Epithelial cell of proximal tubule (primary cell): ENCODE measurements at regions not wholly inside any gene's neighbourhood (a gene's known extent, or its start where the extent isn't known, plus 50 kb on each side); places are given as distances from the start of the nearest gene placed in this dataset.

Source experiments
- DNase-seq: peaks from one replicate; pipeline ENCODE4 v3.0.0-alpha.2; 2011; ENCODE audit warnings: low read depth
- H3K4me3 ChIP-seq: 2 replicates; pipeline ENCODE4 v1.5.1; 2011; ENCODE audit warnings: low read depth, mild to moderate bottlenecking, low read length
- TF ChIP-seq, protein P1 (sequence below): conservative IDR thresholded peaks from 2 replicates; pipeline ENCODE4 v1.5.1; 2012; ENCODE audit warnings: low read depth, mild to moderate bottlenecking, low read length

DNA sequence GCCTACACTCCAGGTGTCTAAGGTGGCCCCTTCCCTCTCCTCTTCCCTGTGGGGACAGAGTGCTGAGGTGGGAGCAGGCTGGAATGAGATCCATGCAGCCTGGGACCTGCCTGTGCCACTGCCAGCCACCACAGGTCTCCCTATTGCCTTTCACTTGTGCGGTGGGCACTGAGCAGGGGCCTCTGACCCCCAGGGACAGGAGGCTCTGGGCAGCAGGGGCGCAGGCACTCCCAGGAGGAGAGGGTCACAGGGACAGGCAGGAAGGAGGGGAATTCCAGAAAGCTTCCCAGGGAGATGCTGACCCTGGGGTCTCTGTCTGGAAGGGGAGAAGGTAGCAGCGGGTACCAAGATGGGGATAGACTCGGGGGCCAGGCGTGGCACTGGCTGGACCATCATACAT is 228.5 kb upstream of the B3GAT1 start:
- H3K4me3 ChIP-seq: no peak overlapping the region
- TF ChIP-seq, protein P1, sequence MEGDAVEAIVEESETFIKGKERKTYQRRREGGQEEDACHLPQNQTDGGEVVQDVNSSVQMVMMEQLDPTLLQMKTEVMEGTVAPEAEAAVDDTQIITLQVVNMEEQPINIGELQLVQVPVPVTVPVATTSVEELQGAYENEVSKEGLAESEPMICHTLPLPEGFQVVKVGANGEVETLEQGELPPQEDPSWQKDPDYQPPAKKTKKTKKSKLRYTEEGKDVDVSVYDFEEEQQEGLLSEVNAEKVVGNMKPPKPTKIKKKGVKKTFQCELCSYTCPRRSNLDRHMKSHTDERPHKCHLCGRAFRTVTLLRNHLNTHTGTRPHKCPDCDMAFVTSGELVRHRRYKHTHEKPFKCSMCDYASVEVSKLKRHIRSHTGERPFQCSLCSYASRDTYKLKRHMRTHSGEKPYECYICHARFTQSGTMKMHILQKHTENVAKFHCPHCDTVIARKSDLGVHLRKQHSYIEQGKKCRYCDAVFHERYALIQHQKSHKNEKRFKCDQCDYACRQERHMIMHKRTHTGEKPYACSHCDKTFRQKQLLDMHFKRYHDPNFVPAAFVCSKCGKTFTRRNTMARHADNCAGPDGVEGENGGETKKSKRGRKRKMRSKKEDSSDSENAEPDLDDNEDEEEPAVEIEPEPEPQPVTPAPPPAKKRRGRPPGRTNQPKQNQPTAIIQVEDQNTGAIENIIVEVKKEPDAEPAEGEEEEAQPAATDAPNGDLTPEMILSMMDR: no peak
- DNase-seq: no peak

DNA sequence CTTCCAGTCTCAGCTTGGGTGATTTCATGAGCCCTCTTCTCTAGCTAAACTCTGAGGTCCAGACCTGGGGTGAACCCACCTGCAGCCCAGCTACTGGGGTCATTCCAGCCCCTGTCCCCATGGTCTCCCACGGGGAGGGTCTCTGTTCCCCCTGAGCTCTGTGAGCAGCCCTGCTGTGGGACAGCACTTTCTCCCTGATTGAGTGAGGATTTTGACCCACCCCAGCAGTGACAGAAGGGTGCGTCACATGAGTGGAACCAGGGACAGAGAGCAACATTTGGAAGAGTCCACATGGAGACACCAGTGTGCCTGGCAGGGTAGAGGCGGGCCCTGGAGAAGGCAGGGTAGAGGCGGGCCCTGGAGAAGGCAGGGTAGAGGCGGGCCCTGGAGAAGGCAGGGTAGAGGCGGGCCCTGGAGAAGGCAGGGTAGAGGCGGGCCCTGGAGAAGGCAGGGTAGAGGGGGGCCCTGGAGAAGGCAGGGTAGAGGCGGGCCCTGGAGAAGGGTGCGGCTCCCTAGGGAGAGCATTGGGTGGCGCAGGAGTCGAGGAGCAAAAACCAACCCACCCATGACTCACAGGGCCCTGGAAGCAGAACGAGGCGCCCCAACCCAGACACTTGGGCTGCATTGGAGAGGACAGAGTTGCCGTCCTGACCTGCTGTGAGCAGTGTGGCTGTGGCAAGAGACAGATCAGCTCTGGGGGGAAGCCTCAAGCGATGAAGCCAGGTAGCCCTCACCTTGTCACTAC is 227.7 kb upstream of the B3GAT1 start:
- no peak overlapping the region for H3K4me3 ChIP-seq
- no peak for DNase-seq
- TF ChIP-seq, protein P1: no peak

DNA sequence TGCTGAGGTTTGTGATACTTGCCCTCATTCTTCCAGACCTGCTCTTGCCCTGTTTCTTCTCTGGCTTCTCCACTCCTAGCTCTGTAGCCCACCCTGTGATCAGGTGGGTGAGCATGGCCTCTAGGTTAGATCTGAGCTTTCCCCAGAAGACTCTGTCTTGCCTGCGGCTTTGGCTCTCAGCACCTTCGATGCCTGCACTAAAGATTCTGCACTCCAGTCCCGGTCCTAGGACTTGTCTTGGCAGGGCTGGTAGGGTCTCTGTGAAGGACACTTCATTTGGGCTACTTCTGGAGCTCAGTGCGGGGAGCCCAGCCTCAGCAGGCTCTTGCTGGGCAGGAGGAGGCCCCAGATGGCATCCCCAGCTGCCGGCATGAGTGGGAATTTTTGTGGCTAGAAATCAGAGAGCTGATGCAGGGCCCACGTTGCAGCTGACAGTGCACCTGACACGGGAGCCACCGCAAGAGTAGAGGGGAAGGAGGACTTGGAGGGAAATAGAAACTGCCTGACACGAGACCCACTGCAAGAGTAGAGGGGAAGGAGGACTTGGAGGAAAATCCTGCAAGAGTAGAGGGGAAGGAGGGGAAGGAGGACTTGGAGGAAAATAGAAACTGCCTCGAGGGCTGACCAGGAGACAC is 226.9 kb upstream of the B3GAT1 start:
- no peak for DNase-seq
- H3K4me3 ChIP-seq: no peak overlapping the region

DNA sequence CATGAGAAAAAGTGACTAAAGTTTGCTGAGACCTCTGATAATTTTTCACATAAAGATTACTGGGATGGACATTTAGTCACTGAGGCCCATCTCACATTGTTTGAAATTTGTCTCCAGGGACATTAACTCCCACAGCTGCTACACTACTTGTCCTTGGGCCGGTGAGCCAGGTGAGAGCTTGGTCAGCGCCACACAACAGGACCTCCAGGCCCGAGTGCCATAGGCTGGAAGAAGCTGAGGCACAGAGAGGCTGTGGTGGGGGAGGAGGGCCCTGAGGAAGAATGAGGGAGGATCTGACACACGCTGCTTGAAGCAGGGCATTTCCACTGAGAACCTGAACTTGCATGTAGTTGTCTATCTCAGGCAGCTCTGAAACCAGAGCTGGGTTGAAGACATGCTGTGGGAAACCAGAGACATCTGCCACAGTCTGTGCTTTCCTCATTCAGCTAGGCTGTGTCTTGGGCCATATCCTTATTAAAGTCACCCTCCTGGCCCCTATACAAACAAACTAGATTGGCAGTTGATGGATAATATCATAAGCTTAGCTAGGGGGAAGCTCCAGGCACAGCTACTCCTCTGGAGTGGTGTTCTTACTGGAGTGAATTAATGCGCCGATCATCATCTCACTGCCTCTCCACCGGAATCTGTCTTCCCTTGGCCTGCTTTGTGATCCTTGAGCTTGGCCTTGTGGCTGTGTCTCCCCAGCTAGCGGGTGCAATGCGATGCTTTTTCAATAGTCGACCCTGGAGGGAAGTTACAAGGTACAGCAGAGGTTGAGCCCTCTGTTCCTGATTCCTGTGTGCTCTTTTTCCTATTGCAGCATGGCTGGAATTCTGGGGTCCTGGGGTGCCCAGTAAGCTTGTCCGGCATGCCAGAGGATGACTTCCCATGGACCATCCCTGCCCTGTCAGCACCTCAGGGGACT is 225.3 kb upstream of the B3GAT1 start:
- TF ChIP-seq, protein P1: no peak
- DNase-seq: no peak
- H3K4me3 ChIP-seq: no peak overlapping the region

More for the DNA sequence above, 226.9 kb upstream of the B3GAT1 start:
- TF ChIP-seq, protein P1: no peak

DNA sequence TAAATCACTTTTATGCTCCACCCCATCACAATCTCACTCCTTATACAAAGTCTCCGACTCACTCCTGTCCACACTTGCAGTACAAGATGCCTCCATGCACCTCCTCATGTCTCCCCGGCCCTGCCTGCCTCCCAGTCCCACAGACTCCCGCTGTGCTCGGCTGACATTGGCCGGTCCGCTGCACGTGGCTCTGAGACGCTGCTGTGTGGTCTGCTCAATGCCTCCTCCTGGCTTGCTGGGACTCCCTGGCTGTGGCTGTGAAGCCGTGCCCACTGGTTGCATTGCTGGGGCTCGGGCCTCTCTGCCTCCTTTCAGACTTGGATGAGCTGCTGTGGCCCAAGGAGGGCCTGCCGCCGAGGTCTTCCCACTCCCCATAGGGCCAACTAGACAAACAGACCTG is 224.0 kb upstream of the B3GAT1 start:
- DNase-seq: no peak

DNA sequence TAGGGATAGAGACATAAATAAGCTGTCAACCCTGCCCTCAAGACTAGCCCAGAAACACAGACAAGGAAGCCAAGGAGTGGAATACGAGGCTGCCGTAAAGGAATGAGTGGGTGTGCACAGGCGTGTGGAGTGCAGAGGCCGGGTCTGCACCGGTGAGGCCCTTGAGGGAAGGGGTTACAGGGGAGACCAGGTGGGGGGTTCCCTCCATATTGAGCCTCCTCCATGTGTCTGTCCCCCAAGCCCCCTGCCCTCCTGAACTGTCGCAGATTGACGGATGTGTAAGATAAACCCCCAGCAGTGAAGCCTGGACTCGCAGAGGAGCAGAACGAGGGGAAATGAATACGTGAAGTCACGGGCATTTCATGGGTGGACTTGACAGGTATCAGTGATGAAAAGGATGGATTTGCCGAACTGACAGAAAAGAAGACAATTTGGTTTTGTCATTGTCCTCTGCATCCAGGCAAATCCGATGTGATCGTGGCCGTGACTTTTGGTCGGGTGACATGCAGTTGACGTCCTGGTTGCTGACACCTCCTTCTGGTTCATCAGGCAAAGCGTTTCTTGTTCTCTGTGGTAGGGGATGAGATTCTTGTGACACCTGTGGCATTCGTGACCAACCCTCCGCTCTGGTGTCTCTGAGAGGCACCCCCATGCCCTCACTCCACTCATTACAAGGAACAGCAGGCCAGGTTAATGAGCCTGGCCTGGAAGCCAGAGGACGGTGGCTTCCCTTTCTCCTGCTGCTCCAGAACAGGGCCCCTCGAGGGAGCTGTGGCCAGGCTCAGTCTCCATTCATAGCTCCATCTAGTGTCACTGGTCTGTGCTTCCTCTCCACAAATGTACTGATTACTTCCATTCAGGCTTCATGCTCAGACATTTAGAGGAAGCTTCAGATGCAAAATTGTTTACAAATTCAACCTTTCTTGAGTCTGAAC is 223.1 kb upstream of the B3GAT1 start:
- no peak for DNase-seq
- H3K4me3 ChIP-seq: no peak overlapping the region
- TF ChIP-seq, protein P1: peak; percentile 18

More for the DNA sequence above, 224.0 kb upstream of the B3GAT1 start:
- TF ChIP-seq, protein P1: no peak
- no peak overlapping the region for H3K4me3 ChIP-seq
